NCI-H774 (cell line): ENCODE measurements at regions not wholly inside any gene's neighbourhood (a gene's known extent, or its start where the extent isn't known, plus 50 kb on each side); places are given as distances from the start of the nearest gene placed in this dataset.
"Not testable (repeated sequence)": the region's sequence is repeated elsewhere in the genome, so short reads cannot be mapped to it uniquely, and the experiment has no call there.

Experiments
- DNase-seq: peaks from one replicate; lab custom pipeline; 2025; lab: John Stamatoyannopoulos, UW

DNA sequence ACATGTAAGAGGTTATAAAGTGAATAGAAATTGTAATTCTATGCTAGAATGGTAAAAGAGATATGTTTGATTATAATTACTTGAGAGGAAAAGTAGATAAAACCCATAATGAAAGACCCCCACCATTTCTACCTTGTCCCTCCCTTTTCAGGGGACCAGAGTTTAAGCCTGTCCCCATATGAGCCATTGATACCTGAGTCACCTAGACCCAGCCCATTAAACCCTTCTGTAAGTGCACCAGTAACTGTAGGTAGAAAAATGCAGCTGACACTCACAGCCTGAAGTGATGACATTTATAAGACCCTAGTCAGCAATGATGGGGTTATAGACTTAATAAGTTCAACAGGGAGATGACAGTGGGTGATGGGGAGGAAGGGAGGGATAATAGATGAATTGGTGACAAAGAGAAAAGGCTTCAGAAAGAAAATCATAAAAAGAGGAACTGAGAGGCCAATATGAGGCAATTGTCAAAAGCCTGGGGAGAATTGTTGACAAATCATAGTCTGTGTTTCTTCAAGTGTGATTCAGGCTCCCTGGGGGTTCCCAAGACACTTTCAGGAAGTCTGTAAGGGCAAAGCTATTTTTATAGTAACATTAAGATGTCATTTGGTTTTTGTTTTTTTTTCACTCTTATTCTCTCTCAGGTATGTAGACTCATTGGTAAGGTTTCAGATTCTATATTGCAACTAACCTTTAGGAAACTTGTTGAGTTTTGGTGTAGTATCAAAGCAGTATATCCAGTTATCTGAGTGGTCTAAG lies 544.2 kb downstream of the SATB2 start:
- DNase-seq, result no peak

DNA sequence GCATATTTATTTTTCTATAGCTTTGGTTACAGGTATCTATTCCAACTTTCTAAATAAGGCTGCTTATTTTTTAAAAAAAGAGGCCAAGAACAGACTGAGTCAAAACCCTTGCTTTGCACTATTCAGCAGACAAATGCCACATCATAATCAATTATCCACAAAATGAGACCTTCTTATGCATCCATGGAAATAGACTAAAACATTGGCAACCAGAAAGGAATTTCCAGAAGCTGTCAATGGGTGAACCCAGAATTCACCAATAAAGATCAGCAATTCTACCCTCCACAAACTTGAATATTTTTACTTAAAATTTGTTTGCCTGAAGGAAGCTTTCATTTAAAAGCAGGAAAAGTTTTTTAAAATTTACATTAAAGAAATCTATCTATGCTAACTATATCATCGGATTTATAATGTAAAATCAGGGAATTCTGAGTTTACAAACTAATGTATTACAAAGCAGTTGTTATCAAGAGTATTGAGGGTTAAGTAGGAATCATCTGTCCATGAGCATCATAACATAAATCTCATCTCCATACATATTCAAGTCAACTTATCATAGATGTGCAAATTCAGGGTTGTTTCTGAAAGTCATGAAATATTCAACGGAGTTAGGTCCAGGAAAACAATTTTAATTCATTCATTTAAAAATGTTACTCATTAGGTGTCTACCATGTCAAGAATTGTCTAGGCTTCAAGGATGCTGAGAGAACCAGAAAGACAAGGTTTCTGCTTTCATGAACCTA lies 548.0 kb downstream of the SATB2 start:
- no peak for DNase-seq

DNA sequence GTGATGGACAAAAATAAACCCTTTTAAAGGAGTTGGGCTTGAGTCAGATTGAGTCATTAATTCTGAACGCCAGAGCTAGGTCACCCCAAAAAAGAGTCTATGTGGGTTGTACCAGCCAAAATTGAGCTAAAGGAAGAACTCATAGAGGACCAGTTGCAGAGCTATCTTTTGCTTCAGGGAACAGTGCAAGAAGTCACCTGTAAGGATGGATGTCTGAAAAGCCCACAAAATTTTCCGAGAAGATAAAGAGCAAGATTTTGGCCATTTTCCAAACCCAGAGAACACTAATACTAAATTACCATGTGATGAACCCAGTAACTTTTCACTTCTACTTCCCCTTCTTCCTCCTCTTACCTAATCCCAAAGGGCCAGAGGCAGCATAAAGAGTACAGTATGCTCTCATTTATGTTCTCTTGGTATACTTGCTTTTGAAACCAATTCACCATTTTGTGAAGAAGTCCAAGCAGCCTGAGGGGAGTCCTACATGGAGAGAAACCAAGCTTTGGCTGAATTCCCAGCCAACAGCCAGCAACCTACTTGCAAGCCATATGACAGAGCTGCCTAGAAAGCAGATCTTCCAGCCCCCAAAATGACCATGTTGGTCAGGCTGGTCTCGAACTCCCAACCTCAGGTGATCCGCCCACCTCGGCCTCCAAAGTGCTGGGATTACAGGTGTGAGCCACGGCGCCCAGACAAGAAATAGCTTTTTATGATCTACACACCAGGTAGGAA lies 551.7 kb downstream of the SATB2 start:
- no peak for DNase-seq

- DNase-seq, result no peak
Measured at GRCh38 chr2:198901894-198902293, 555.8 kb downstream of the SATB2 start.

DNA sequence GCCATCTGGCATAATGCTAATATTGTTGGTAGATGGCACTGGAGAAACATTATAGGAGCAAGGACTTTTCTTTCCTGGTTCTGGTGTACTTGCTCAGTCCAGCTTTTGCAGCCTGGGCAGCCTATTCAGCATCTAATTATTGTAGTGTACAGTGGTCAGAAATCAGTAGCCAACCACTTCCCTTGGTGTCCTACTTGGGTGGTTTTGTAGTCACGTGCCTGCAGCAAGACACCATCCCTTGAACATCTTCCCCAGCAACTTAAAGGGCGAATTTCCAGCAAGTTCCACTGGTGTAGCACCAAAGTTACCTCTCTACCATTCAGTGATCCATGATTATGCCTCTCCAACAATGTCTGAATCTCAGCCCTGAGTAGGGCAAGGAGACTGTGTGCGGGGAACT lies 557.6 kb downstream of the SATB2 start:
- no peak for DNase-seq

GRCh38 chr2:198890490-198890889 lies 567.2 kb downstream of the SATB2 start:
- no peak for DNase-seq

GRCh38 chr2:198883604-198884003 lies 574.1 kb downstream of the SATB2 start:
- DNase-seq, result no peak

GRCh38 chr2:198880986-198881385 lies 576.8 kb downstream of the SATB2 start:
- no peak for DNase-seq

DNA sequence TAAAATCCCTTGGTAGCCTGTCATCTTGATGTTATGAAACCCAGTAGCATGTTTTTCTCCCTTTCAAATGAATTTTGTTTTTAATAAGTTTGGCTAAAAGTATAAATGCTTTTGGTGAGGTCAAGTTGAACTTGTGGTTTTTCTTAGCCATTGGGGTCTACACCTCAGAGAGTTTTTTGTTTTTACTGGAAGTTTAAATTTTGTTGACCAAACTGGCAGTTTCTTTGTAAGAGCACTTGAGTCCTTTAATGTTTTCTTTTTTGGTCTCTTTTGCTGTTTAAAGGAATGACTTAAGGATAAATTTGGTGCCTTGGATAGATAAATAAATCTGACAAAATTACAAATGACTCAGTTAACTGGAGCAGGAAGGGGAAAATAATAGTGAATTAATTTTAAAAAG lies 577.3 kb downstream of the SATB2 start:
- DNase-seq, result no peak

DNA sequence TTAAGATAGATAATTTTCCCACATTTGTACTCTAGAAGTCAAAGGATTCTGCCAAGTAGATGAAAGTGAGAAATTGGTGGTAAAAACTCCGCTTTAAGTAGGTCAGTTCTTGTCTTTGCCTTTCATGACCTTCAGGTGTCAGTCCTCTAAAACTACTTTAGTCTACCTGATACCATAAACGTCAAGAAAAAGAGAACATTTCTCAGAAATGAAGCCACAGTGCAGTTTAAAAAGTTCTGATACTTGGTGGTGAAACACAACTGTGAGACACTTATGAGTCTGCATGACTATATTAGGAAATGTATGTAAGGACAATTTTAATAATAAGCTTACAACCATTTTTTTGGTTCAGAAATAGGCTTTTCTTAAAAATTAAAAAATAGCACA lies 583.3 kb downstream of the SATB2 start:
- no peak for DNase-seq

DNA sequence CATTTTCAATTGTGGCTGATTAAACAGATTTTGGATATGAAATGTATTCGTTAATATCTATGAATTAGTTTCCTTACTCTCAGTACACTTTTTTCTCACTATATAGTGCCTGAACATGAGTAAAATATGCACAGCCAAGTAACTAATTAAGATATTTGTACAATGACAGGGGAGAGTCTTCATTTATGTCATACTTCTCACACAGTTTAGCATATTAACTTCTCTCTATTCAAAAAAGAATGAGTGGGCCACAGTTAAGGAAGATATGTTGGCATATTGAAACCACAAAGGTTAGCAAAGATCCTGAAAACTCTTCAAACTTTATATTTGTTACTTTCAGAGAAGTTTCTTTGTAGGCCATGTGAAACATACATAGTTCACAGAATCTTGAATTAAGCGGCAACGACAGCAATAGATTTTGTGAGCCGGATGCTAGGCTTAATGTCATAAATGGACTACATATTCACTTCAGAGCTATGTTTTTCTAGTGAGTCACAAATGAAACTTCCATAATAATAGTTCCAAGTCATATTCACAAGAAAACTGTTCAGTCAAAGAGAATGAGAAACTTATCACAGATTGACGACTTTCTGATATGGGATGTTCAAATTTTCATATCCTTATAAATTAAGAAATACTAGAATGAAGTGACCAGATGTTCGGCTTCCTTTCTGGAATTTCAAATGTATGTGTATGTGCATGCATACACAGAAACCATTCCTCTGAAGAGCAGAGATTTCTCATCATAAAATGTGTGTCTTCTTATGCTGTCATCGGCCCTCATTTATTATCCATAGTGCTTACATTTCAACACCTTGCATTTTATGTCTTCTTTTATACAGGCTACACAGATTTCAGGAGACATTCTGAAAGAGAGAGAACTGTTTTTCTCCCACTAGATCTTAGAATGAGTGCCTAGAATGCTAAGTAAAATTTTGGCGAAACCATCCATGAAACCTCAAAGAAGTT lies 584.0 kb downstream of the SATB2 start:
- no peak for DNase-seq

GRCh38 chr2:198863655-198864054 lies 594.1 kb downstream of the SATB2 start:
- DNase-seq, result no peak

GRCh38 chr2:198861080-198861479 lies 596.7 kb downstream of the SATB2 start:
- DNase-seq, result no peak

DNA sequence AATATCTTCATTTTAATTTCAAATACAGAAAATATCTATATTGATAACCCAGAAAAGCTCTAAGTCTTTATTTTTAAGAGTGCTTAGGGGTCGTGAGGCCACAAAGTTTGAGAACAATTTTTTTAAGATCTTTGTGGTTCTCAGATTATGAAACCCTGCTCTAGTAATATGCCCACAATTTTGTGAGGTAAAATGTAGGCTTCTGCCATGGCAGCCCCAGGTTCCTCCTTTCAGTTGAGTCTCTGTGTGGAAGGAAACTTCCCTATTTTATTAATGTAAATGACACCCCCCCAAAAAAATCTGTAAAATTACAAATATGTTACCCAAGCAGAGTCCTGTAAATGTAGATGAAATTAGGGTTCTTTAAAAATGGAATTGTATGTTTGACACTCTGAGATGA lies 600.5 kb downstream of the SATB2 start:
- DNase-seq, result no peak

DNA sequence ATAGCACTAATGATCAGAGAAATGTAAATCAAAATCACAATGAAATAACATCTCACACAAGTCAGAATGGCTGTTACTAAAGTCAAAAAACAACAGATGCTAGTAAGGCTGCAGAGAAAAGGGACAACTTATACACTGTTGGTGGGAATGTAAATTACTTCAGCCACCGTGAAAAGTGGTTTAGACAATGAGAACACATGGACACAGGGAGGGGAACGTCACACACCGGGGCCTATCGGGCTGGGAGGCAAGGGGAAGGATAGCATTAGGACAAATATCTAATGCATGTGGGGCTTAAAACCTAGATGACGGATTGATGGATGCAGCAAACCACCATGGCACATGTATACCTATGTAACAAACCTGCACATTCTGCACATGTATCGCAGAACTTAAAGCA lies 602.0 kb downstream of the SATB2 start:
- DNase-seq, result not testable (repeated sequence)

DNA sequence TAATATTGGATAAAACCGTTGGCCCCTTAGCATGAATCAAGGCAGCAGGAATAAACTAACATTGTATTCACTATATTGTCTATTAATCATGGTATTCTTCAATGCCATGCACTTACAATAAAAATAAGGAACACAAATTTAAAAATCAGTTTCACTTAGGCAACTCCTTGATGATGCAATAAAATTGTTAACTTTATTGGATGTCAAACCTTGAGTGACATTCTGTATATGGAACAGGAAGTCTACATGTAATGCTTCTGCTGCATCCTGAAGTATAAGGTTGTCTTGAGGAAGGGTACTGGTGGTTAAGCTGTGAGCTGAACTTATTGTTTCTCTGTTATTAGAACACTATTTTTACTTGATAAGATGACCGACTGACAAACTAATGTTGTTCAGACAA lies 605.5 kb downstream of the SATB2 start:
- no peak for DNase-seq

GRCh38 chr2:198825534-198825933 lies 632.2 kb downstream of the SATB2 start:
- no peak for DNase-seq

- DNase-seq, result no peak
Measured at GRCh38 chr2:198817536-198817935, 640.2 kb downstream of the SATB2 start.

DNA sequence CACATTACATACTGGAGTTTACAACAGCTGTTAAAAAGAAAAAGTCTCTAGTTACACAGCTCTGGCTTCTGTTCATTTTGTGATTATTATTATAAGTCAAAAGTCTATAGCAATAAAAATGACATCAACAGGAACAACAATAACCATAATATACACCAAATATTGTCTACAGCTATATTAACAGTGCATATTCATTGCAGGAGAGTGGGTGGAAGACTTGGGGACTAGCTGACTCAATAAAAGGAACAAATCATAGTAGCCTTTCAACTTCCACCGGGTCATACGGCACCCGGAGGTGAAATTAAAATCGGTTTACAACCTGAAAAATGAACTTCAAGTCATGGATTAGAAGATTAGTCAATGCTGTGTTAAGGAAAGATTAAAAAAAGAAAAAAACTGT lies 642.1 kb downstream of the SATB2 start:
- DNase-seq, result no peak

DNA sequence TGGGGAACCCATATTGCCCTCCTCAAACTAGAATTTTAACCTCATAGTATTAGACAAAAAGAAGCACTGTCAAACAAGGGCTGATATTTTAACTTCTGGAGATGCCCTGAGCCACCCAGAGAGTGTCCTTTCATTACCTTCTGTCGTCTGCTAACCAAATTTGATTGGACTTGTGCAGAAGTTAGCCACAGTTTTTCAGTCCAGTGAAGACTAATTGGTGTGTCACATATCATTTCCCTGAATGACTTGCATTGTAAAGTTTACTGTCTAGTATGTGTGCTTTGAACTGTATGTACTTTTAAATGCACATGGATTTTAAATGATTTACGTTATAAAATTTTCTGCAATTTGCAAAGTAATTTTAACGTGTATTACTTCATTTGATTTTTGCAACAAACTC lies 646.5 kb downstream of the SATB2 start:
- no peak for DNase-seq

GRCh38 chr2:198809976-198810375 lies 647.8 kb downstream of the SATB2 start:
- no peak for DNase-seq

- no peak for DNase-seq
Measured at GRCh38 chr2:198807131-198807530, 650.6 kb downstream of the SATB2 start.
